ENCODE measurements at regions not wholly inside any gene's neighbourhood (a gene's known extent, or its start where the extent isn't known, plus 50 kb on each side); places are given as distances from the start of the nearest gene placed in this dataset.

- Histone ChIP-seq H3K36me3 (ENCODE audit: control insufficient read depth, insufficient read depth, low read length) (no peaks in the 10 kb centered on the region), H2AFZ (no peak overlapping the region), H3K9me3 (ENCODE audit: control insufficient read depth, low read length) (no peaks in the 10 kb centered on the region), H3K27ac (no peak overlapping the region), H3K9ac (no peak overlapping the region), H3K27me3 (ENCODE audit: control insufficient read depth, insufficient read depth, low read length) (no peaks in the 10 kb centered on the region), H3K4me2 (ENCODE audit: low read length) (no peak overlapping the region), H3K4me3 (ENCODE audit: low read depth, low read length) (no peak overlapping the region), H3K4me1 (peaks cover 18% of the 10 kb centered on the region), H3K79me2 (peaks cover 10% of the 10 kb centered on the region)
- peak; percentile 81 for TF ChIP-seq CTCF (IDR thresholded peaks at IDR 0.05)
Observed at GRCh38 chr2:217650716-217651360, 352.0 kb downstream of the TNS1 start.

GRCh38 chr2:217650229-217650628 is 352.6 kb downstream of the TNS1 start:
- H3K27me3 ChIP-seq (ENCODE audit: control insufficient read depth, insufficient read depth, low read length), result no peaks in the 10 kb centered on the region
- TF ChIP-seq CTCF (IDR thresholded peaks at IDR 0.05), result no peak
- no peaks in the 10 kb centered on the region for H3K9me3 ChIP-seq (ENCODE audit: control insufficient read depth, low read length)
- no peak overlapping the region for H2AFZ ChIP-seq
- H3K79me2 ChIP-seq, result peaks cover 10% of the 10 kb centered on the region
- H3K4me3 ChIP-seq (ENCODE audit: low read depth, low read length), result no peak overlapping the region
- H3K27ac ChIP-seq, result no peak overlapping the region
- no peaks in the 10 kb centered on the region for H3K36me3 ChIP-seq (ENCODE audit: control insufficient read depth, insufficient read depth, low read length)
- H3K4me1 ChIP-seq, result peaks cover 12% of the 10 kb centered on the region
- no peak overlapping the region for H3K4me2 ChIP-seq (ENCODE audit: low read length)
- no peak overlapping the region for H3K9ac ChIP-seq

- H3K79me2 ChIP-seq, result peaks cover 10% of the 10 kb centered on the region
- no peak overlapping the region for H3K4me3 ChIP-seq (ENCODE audit: low read depth, low read length)
- no peak overlapping the region for H2AFZ ChIP-seq
- no peaks in the 10 kb centered on the region for H3K27me3 ChIP-seq (ENCODE audit: control insufficient read depth, insufficient read depth, low read length)
- no peaks in the 10 kb centered on the region for H3K9me3 ChIP-seq (ENCODE audit: control insufficient read depth, low read length)
- H3K27ac ChIP-seq, result no peak overlapping the region
- H3K4me2 ChIP-seq (ENCODE audit: low read length), result no peak overlapping the region
- TF ChIP-seq CTCF (IDR thresholded peaks at IDR 0.05), result no peak
- peaks cover 3% of the 10 kb centered on the region for H3K4me1 ChIP-seq
- no peak overlapping the region for H3K9ac ChIP-seq
- H3K36me3 ChIP-seq (ENCODE audit: control insufficient read depth, insufficient read depth, low read length), result no peaks in the 10 kb centered on the region
Observed at GRCh38 chr2:217647925-217648324, 354.9 kb downstream of the TNS1 start.

GRCh38 chr2:217647226-217647625 is 355.6 kb downstream of the TNS1 start:
- Histone ChIP-seq H3K36me3 (ENCODE audit: control insufficient read depth, insufficient read depth, low read length) (no peaks in the 10 kb centered on the region), H3K79me2 (peaks cover 10% of the 10 kb centered on the region), H3K27ac (no peak overlapping the region), H3K27me3 (ENCODE audit: control insufficient read depth, insufficient read depth, low read length) (no peaks in the 10 kb centered on the region), H3K4me1 (no peaks in the 10 kb centered on the region), H3K9ac (no peak overlapping the region), H2AFZ (no peak overlapping the region), H3K9me3 (ENCODE audit: control insufficient read depth, low read length) (no peaks in the 10 kb centered on the region), H3K4me2 (ENCODE audit: low read length) (no peak overlapping the region), H3K4me3 (ENCODE audit: low read depth, low read length) (no peak overlapping the region)
- TF ChIP-seq CTCF (IDR thresholded peaks at IDR 0.05), result no peak

- Histone ChIP-seq H3K27me3 (ENCODE audit: control insufficient read depth, insufficient read depth, low read length) (no peaks in the 10 kb centered on the region), H2AFZ (no peak overlapping the region), H3K79me2 (peaks cover 13% of the 10 kb centered on the region), H3K4me3 (ENCODE audit: low read depth, low read length) (no peak overlapping the region), H3K36me3 (ENCODE audit: control insufficient read depth, insufficient read depth, low read length) (no peaks in the 10 kb centered on the region), H3K27ac (no peak overlapping the region), H3K4me1 (peaks cover 4% of the 10 kb centered on the region), H3K9me3 (ENCODE audit: control insufficient read depth, low read length) (no peaks in the 10 kb centered on the region), H3K4me2 (ENCODE audit: low read length) (no peak overlapping the region), H3K9ac (no peak overlapping the region)
- no peak for TF ChIP-seq CTCF (IDR thresholded peaks at IDR 0.05)
Observed at GRCh38 chr2:217645896-217646295, 356.9 kb downstream of the TNS1 start.
